NOMO-1 treated with dmso at 0.1 percent for 144 hours (cell line): ENCODE measurements at regions not wholly inside any gene's neighbourhood (a gene's known extent, or its start where the extent isn't known, plus 50 kb on each side); places are given as distances from the start of the nearest gene placed in this dataset.

ENCODE experiments used
- DNase-seq: peaks from one replicate; lab custom pipeline; 2025; ENCODE audit not compliant: unreplicated experiment; lab: John Stamatoyannopoulos, UW

DNA sequence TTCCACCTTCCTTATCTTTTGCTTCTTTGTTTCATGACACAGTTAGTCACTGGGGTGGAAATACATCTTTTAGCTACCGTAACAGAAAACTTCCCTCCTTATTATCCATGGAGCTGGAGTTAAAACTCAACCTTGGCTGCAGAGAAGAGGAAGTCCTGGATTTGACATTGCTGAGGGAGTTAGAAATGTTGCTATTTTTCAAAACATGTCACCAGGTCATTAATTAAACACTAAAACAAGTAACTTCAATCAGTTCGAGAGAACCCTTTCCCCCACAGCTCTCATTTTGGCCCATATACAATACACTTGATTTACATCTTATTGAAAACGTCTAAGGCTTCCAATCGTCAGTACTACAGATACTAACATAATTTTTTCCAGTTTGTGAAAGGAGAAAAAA, 237.9 kb upstream of the CD180 start:
- no peak for DNase-seq

DNA sequence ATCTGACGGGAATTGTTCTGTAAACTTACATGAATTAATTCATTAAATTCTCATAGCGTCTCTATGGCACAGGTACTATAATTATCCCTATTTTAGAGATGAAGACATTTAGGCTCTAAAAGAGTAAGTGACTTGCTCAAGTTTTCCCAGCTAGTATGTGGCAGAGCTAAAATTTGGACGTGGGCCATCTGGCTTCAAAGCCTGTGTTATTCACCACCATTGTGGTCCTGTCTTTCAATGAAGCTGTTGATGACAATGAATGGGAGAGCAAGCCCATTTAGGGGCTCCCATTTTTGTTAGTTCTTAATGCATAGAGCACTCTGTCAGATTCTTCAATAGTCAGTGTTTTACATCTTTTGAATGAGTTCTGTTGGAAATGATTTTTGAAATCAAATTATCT, 236.0 kb upstream of the CD180 start:
- DNase-seq: no peak

- no peak for DNase-seq
Measured at GRCh38 chr5:67431191-67431590, 234.6 kb upstream of the CD180 start.

DNA sequence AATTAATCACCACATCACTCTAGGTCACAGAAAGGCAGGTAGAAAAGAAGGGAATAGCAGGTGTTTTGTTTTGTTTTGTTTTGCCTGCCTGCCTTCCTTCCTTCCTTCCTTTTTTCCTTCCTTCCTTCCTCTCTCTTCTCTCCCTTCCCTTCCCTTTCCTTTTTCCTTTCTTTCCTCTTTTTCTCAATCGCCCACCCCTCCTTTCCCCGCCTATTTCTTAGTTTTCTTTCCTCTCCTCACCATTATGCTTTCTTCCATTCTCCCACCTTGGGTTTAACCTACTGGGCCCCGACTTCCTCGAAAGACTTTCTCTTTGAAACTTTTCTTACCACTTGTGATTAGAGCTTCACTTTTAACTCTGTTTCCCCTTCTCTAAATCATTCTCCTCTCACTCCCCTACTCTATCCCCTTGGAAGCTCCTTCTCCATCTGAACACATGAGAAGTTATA, 231.3 kb upstream of the CD180 start:
- no peak for DNase-seq

GRCh38 chr5:67426961-67427849, 230.6 kb upstream of the CD180 start:
- DNase-seq: no peak

GRCh38 chr5:67425514-67425913, 228.9 kb upstream of the CD180 start:
- no peak for DNase-seq

DNA sequence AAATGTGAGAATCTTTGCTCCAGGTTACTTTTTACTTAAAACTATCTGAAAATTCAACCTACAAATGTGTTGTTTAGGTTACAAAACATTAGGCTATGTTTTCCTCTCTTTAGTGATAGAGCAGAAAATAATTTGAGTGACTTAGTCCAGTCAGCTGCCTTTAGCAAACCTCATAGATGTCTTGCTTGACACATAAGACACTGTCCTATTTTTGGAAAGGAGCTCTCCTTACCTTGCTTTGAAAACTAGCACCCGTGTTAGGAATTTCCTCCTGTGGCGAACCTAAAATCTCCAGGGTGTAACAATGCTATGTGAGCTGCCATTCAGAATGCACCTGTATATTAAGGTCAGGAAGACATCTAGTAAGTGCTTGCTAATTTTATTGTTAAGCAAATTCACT, 221.2 kb upstream of the CD180 start:
- DNase-seq: no peak

GRCh38 chr5:67416986-67417385, 220.4 kb upstream of the CD180 start:
- no peak for DNase-seq

DNA sequence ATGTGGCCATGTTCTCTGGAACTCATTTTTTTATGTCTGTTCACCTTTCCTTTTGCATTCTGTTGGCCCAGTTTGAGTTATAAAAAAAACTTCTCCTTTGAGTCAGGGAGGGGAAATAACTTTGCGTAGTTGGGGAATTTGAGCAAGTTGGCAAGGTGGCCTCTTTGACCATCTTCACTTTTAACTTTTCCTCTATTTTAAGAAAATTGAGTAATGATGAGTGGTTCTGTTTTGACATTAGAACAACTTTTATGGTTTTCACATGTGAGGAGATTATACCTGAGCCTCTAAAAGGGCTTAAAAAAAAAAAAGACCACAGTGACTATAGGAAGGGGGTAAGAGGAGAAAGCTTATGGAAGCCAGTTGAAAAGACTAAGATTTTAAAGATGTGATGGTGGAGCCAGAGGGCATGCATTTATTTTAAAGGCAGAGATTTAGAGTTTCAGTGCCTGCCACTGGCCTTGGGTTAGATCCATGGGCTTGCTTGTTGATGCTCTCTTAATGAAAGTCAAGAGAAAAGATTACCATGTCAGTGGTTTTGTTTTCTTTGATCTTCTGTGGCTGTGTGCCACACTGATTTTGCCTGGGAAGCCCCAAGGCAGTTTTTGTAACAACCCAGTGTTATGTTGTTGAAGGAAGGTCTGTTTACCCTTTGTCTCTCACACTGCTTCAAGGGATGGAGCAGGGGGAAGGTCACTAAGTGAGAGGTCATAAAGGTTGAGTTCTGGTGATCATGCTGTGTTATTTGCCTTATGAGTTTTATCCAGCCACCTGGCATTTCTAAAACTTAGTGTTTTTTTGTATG, 219.7 kb upstream of the CD180 start:
- DNase-seq: no peak

DNA sequence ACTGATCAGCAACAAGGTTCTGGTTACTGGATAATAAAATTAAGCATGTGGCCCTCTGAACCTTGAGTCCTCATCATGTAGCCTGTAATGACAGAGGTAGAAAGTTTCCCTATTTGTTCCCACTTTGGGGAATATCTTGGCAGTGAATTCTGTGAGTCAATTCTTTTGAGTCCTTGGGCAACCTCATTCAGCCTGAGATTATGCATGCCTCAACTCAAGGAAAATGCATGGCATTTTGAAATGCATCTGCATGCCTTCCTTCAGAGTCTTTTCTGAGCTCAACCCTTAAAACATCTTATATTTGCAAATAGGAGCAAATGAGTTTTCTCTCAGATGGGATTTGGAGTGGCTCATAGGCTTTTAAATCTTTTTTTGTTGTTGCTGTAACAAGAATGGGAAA, 218.1 kb upstream of the CD180 start:
- no peak for DNase-seq

DNA sequence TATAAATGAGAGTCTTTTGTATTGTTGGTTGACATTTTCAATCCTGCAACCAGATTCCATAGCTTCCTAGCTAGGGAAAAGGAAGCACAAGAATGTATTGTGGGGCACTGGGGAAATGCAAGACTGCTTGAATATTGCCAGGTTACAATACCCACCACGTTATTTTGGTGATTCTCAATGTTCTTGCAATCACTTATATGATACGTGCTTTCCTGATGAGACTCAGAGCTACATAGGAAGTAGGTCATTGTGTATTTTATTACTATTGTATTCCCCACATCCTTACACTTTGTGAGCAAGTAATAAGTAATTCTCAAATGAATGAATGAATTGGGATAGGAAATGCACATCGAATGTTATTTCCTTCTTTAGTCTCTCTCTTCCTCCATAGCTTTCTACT, 217.1 kb upstream of the CD180 start:
- no peak for DNase-seq

DNA sequence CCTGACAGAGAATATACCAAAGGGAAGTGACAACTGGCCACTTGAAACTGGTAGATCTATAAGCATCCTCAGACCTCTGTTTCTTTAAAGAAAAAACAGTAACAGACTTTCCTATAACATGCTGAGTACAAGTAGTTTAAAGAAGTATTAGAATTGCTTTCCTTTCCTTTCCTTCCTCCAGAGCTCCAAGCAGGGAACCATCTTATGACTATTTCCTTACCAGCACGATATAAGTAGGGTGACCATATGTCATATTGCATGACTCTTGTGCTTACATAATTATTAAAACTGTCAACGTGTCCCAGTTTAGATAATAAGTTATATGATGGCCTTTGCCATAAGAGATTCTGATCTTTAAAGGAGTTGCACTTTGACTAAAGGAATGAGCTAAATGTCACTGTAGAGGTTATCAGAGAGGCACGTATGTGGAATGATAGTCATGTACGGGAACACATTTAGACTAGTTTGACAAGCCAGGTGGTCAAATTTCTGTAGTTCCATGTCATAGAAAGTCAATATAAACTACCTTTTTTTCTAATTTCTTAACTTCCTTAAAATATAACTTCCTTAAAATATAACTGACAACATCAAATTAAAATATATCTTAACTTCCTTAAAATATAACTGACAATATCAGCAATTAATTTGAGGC, 212.7 kb upstream of the CD180 start:
- peak; percentile 11 for DNase-seq

DNA sequence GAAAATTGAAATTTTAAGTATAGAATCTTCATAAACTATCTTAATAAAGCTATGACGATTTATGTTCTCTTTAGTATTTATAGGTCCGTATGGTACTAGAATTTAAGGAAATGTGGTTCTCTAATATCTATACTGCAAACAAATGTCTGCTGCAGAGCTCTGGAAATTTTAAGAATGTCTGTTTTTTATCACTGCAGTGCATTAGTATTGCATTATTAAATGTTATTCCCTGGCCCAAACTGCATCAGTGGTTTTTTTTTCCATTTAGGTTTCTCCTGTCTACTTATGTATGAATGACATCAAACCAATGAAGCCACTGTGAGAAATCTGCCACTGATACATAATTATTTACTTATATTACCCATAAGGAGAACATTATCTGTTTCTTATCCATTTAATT, 211.4 kb upstream of the CD180 start:
- no peak for DNase-seq

DNA sequence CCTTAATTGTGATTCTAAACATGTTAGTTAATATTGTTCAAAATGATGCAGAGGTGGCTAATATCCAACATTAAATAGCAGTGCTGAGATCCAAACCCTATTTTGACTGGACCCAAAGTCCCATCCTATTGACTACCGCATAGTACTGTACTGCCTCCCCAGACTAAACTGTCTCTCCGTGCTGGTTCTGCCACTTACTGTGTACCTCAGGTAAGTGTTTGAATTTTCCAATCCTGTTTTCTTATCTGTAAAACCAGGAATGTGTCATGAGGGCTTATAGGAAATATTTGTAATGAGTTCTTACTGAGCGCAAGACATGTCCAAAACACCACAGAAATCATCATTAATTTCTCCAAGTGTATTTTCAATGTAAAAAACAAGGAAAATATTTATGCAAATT, 209.2 kb upstream of the CD180 start:
- DNase-seq: no peak

DNA sequence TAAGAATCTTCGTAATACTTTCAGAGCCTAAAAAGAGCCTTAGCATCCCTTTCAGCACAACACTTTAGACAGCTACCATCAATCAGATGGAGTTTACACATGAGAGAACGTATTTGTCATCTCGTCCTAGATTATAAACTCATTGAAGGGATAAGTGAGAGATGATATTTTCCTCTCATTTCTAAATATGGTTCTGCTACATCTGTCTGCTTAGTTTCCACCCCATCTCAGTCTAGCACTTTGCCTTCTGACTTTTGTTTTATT, 208.4 kb upstream of the CD180 start:
- no peak for DNase-seq

DNA sequence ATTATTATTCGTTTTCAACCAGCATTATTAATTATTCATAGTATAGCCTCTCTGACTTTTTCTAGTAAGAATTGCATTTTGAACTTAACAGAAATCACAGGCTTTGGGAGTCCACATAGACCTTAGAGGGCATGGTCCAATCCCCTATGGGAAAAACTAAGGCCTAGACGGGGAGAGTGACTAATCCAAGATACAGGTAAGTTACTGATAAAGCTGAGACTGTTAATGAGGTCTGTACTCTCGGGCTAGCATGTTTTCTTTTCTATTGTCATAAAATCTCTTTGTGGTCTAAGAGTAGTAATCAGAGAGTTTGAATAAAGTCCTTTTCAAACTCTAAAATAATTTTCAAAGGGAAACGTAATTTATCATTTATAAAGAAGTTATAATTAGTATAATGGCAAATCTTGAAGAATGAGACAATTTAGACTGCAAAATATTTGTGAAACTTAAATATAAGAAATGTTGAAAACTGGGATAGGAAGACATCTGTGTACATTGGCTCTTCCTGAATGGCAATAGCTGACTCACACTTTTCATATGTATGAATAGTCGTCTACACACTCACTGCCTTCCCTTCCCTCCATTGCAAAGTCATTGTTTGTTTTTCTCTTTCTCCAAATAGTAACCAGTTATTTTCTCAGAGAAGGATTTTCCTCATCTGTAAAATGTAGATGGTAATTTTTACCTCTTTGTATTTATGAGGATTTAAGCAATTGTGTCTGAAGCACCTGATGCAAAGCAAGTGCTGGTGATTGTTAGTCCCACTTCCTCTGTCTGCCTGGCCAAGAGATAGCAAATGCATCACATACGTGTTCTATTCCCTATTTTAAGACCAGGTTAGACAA, 207.9 kb upstream of the CD180 start:
- DNase-seq: no peak

DNA sequence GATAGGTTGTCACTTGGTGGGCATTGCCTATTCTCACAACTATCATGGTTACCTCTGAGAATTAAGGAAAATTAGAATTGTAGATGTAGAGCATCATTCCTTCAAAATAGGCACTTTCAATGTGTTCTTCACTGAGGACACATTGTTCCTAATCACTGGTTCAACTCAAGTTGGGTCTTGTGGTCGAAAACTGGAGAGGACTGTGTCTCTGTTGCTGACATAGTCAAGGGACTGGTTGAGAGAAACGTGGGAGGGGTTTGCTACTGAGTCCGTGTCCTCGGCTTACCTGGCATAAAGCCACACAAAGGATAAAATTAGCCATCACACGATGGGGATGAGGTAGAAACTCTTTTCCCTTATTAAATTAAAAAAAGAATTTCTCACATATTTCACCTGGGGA, 205.9 kb upstream of the CD180 start:
- no peak for DNase-seq

DNA sequence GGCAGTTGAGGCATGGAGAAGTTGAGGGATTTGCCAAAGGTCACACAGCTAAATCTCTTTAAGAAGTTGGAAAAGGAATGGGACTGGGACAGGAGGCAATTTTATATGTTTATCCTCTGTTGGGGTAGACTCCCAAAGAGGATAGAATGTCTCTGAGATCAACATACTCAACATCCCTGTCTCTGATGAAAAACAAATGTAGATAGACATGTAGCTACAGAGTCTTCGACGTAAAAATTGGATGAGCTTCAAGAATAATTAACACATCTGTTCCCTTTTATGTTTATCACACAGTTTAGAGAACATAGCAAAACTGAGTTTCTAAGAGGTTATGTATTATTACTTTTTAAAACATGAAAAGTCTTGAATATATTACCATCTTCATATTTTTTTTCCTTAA, 204.6 kb upstream of the CD180 start:
- no peak for DNase-seq

GRCh38 chr5:67400752-67401151, 204.2 kb upstream of the CD180 start:
- no peak for DNase-seq

DNA sequence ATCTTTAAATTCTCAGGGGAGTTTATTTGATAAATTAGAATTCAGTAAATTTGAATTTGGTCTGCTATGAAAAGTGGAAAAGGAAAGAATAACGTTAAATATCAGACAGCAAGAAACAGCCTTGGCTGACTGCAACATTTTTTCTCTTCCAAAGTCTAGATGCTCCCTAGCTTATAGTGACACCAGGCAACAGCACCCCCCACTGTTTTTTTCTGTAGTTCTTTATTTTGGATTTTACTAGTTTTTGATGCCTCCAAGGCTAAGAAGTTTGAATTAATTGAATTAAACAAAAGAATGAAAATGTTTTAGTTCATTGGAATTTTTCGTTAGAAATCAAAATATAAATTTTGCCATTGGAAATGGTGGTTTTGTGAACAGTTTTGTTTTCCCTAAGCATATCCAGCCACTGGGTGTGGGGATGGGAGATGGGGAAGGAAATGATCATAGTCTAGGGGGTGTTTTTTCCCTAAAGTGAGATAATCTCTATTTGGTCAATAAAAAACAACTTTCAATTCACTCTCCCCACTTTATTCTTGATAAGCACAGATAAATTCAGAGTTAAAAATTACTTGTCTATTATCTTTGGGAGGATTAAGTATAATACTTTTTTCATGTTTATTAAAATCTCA, 199.3 kb upstream of the CD180 start:
- DNase-seq: no peak

- DNase-seq: no peak
Measured at GRCh38 chr5:67393211-67393610, 196.6 kb upstream of the CD180 start.
